ENCODE measurements at regions not wholly inside any gene's neighbourhood (a gene's known extent, or its start where the extent isn't known, plus 50 kb on each side); places are given as distances from the start of the nearest gene placed in this dataset.

DNA sequence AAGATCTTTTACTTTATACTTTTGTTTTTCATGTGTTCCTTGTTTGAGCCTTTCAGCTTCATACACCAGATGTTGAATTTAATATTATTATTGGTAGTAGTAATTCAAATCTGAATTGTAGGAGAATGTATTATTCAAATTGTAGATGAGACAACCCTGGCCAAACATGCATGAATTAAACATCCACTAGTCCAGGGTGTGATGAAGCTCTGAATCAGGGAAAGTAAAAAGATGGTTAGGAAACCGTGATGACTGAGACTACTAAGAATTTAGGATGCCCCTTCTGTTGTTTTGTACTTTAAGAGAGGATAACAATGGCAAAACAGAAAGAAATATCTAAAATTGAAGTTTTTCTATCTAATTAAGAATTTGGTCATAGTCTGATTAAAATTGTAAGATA is 227.8 kb upstream of the CDH2 start:
- H3K4me3 ChIP-seq (ENCODE audit: low read length): no peak overlapping the region
- no peaks in the 10 kb centered on the region for H3K79me2 ChIP-seq (ENCODE audit: control insufficient read depth, low read length)
- H3K4me1 ChIP-seq (ENCODE audit: control insufficient read depth, low read length): no peaks in the 10 kb centered on the region
- H3K27ac ChIP-seq (ENCODE audit: low read depth, low read length): no peak overlapping the region
- no peaks in the 10 kb centered on the region for H3K27me3 ChIP-seq (ENCODE audit: control insufficient read depth, low read length)
- H3K9me3 ChIP-seq (ENCODE audit: control insufficient read depth, insufficient read depth, low read length): no peaks in the 10 kb centered on the region
- H4K20me1 ChIP-seq (ENCODE audit: control insufficient read depth, insufficient read depth, low read depth, low read length): no peaks in the 10 kb centered on the region
- H3K36me3 ChIP-seq (ENCODE audit: control insufficient read depth, low read length): no peaks in the 10 kb centered on the region
- no peaks in the 10 kb centered on the region for H3K9me2 ChIP-seq (replicated peaks; ENCODE audit: control insufficient read depth, low read length)
- no peak overlapping the region for H3K4me2 ChIP-seq (ENCODE audit: low read length)
- H3F3A ChIP-seq (ENCODE audit: control insufficient read depth, insufficient read depth): no peaks in the 10 kb centered on the region
- no peak for TF ChIP-seq EZH2phosphoT487 (IDR thresholded peaks at IDR 0.05; ENCODE audit: borderline replicate concordance, low read length)
- TF ChIP-seq CTCF (IDR thresholded peaks at IDR 0.05; ENCODE audit: low read depth, low read length, poor library complexity, severe bottlenecking): no peak

DNA sequence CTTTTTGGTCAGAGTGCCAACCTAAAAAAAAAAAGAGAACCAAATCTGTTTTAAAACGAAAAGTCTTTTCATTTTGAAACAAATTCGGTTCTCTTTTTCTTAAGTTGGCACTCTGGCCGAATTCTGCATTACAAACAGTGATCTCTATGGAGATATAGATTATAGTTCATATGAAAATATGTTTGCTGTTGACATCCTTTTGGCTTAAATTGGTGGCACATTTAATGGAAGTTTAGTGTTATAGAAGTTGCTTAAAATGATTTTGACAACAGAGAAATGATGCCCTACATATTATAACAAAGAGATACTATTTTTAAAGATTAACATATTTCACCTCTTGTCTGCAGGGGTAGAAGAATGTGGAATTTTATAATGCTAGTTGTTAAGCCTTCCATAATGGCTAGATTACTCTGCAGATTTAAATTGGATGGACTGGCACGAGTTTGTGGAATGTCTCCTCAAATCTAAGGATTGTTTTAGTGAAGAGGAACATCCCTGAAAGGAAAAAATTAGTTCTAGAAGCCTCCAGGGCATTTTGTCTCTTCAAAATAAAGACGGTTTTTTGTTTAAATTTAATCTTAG is 222.9 kb upstream of the CDH2 start:
- Histone ChIP-seq H4K20me1 (ENCODE audit: control insufficient read depth, insufficient read depth, low read depth, low read length) (no peaks in the 10 kb centered on the region), H3K36me3 (ENCODE audit: control insufficient read depth, low read length) (no peaks in the 10 kb centered on the region), H3K9me3 (ENCODE audit: control insufficient read depth, insufficient read depth, low read length) (no peaks in the 10 kb centered on the region), H3K27me3 (ENCODE audit: control insufficient read depth, low read length) (no peaks in the 10 kb centered on the region), H3F3A (ENCODE audit: control insufficient read depth, insufficient read depth) (no peaks in the 10 kb centered on the region), H3K9me2 (replicated peaks; ENCODE audit: control insufficient read depth, low read length) (no peaks in the 10 kb centered on the region), H3K4me3 (ENCODE audit: low read length) (no peak overlapping the region), H3K4me1 (ENCODE audit: control insufficient read depth, low read length) (no peaks in the 10 kb centered on the region), H3K79me2 (ENCODE audit: control insufficient read depth, low read length) (no peaks in the 10 kb centered on the region), H3K27ac (ENCODE audit: low read depth, low read length) (no peak overlapping the region), H3K4me2 (ENCODE audit: low read length) (no peak overlapping the region)
- TF ChIP-seq EZH2phosphoT487 (IDR thresholded peaks at IDR 0.05; ENCODE audit: borderline replicate concordance, low read length): no peak
- TF ChIP-seq CTCF (IDR thresholded peaks at IDR 0.05; ENCODE audit: low read depth, low read length, poor library complexity, severe bottlenecking): no peak

- no peaks in the 10 kb centered on the region for H3K9me2 ChIP-seq (replicated peaks; ENCODE audit: control insufficient read depth, low read length)
- TF ChIP-seq CTCF (IDR thresholded peaks at IDR 0.05; ENCODE audit: low read depth, low read length, poor library complexity, severe bottlenecking) (no peak), EZH2phosphoT487 (IDR thresholded peaks at IDR 0.05; ENCODE audit: borderline replicate concordance, low read length) (no peak)
- H3K4me2 ChIP-seq (ENCODE audit: low read length): no peak overlapping the region
- no peaks in the 10 kb centered on the region for H3K36me3 ChIP-seq (ENCODE audit: control insufficient read depth, low read length)
- H3F3A ChIP-seq (ENCODE audit: control insufficient read depth, insufficient read depth): no peaks in the 10 kb centered on the region
- no peaks in the 10 kb centered on the region for H3K79me2 ChIP-seq (ENCODE audit: control insufficient read depth, low read length)
- H4K20me1 ChIP-seq (ENCODE audit: control insufficient read depth, insufficient read depth, low read depth, low read length): no peaks in the 10 kb centered on the region
- H3K9me3 ChIP-seq (ENCODE audit: control insufficient read depth, insufficient read depth, low read length): no peaks in the 10 kb centered on the region
- H3K4me3 ChIP-seq (ENCODE audit: low read length): no peak overlapping the region
- no peak overlapping the region for H3K27ac ChIP-seq (ENCODE audit: low read depth, low read length)
- H3K27me3 ChIP-seq (ENCODE audit: control insufficient read depth, low read length): no peaks in the 10 kb centered on the region
- H3K4me1 ChIP-seq (ENCODE audit: control insufficient read depth, low read length): no peaks in the 10 kb centered on the region
Measured at GRCh38 chr18:28398471-28398870, 221.5 kb upstream of the CDH2 start.

Data from DOHH2 (cell line).